ENCODE measurements at regions not wholly inside any gene's neighbourhood (a gene's known extent, or its start where the extent isn't known, plus 50 kb on each side); places are given as distances from the start of the nearest gene placed in this dataset.

DNA sequence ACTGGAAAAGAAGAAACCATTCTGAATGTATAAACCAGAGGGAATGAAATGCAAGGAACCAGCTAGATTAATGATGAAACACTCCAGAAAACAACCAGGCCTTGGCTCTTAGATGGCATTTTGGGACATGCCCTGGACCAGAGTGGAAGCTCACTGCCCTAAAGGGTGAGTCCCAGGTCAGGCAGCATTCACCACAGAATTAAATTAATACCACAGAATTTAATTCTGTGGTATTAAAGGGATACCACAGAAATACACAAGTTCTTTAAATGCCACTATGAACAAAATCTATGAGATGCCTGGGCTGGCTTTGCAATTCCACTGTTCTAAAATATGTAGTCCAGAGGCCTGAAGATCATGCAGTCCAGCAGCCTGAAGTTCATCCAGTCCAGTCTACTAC is 122.3 kb upstream of the KYNU start:
- intact Hi-C loops (cut with micrococcal nuclease), result no loop called here
- Mint-ChIP-seq H3K9me3 (no peaks in the 10 kb centered on the region), H3K36me3 (ENCODE audit: low read depth) (no peaks in the 10 kb centered on the region), H3K4me1 (ENCODE audit: low read depth) (no peaks in the 10 kb centered on the region), H3K27me3 (no peaks in the 10 kb centered on the region), H3K4me3 (no peak overlapping the region), H3K27ac (no peak overlapping the region)
- ChIA-PET CTCF (no interaction called here), POLR2A (no interaction called here)
- no peak for ATAC-seq
- no peak for TF ChIP-seq CTCF (IDR thresholded peaks at IDR 0.05)
- DNase-seq, result no peak

DNA sequence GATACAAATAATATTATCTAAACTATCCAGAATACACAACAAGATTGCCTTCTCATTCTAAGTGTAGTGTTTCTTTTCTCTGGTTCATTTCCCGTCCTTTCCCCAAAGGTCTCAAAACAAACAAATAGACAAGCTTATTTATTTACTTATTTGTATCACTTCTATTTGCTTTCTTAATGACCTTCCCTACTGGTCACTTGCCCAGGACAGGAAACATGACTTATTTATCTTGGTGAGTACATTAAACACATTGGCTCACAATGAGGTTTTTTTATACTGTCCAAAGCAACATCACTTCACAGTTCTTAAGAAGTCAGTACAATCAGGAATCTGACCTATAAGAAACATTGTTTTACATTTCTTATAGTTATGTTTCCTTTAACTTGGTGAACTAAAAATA is 123.3 kb upstream of the KYNU start:
- no peaks in the 10 kb centered on the region for H3K4me1 Mint-ChIP-seq (ENCODE audit: low read depth)
- DNase-seq (no peak), ATAC-seq (no peak)
- no peak for TF ChIP-seq CTCF (IDR thresholded peaks at IDR 0.05)
- ChIA-PET CTCF (no interaction called here), POLR2A (no interaction called here)
- no peak overlapping the region for H3K27ac Mint-ChIP-seq
- no peak overlapping the region for H3K4me3 Mint-ChIP-seq
- intact Hi-C loops (cut with micrococcal nuclease), result no loop called here
- no peaks in the 10 kb centered on the region for H3K27me3 Mint-ChIP-seq
- H3K9me3 Mint-ChIP-seq, result no peaks in the 10 kb centered on the region
- no peaks in the 10 kb centered on the region for H3K36me3 Mint-ChIP-seq (ENCODE audit: low read depth)

GRCh38 chr2:142750858-142751257 is 126.6 kb upstream of the KYNU start:
- CTCF ChIA-PET, result no interaction called here
- intact Hi-C loops (cut with micrococcal nuclease), result no loop called here
- no peak for DNase-seq
- Mint-ChIP-seq H3K9me3 (no peaks in the 10 kb centered on the region), H3K4me1 (ENCODE audit: low read depth) (no peaks in the 10 kb centered on the region), H3K27me3 (no peaks in the 10 kb centered on the region), H3K36me3 (ENCODE audit: low read depth) (no peaks in the 10 kb centered on the region), H3K27ac (no peak overlapping the region), H3K4me3 (no peak overlapping the region)
- POLR2A ChIA-PET, result no interaction called here
- no peak for TF ChIP-seq CTCF (IDR thresholded peaks at IDR 0.05)
- ATAC-seq, result no peak

- Mint-ChIP-seq H3K4me1 (ENCODE audit: low read depth) (no peaks in the 10 kb centered on the region), H3K9me3 (peaks cover 2% of the 10 kb centered on the region), H3K27me3 (no peaks in the 10 kb centered on the region), H3K27ac (no peak overlapping the region), H3K36me3 (ENCODE audit: low read depth) (no peaks in the 10 kb centered on the region), H3K4me3 (no peak overlapping the region)
- TF ChIP-seq CTCF (IDR thresholded peaks at IDR 0.05), result no peak
- CTCF ChIA-PET, result no interaction called here
- POLR2A ChIA-PET, result no interaction called here
- no peak for DNase-seq
- intact Hi-C loops (cut with micrococcal nuclease), result no loop called here
- no peak for ATAC-seq
Observed at GRCh38 chr2:142748559-142749099, 128.8 kb upstream of the KYNU start.

DNA sequence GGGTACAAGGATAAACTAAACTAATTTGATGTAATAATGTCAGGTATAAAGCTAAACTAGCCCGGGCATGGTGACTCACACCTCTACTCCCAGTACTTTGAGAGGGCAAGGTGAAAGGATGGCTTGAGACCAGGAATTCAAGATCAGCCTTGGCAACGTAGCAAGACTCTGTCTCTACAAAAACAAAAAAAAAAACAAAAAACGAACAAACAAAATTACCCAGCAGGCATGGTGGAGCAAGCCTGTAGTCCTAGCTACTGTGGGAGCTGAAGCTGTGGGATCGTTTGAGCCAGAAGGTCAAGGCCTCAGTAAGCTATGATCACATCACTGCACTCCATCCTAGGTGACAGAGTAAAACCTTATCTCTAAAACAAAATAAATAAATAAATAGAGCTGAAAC is 131.8 kb upstream of the KYNU start:
- intact Hi-C loops (cut with micrococcal nuclease), result no loop called here
- no peak overlapping the region for H3K4me3 Mint-ChIP-seq
- peaks cover 2% of the 10 kb centered on the region for H3K9me3 Mint-ChIP-seq
- no peaks in the 10 kb centered on the region for H3K4me1 Mint-ChIP-seq (ENCODE audit: low read depth)
- H3K27me3 Mint-ChIP-seq, result no peaks in the 10 kb centered on the region
- no peak for DNase-seq
- ChIA-PET POLR2A (no interaction called here), CTCF (no interaction called here)
- TF ChIP-seq CTCF (IDR thresholded peaks at IDR 0.05), result no peak
- no peak for ATAC-seq
- H3K27ac Mint-ChIP-seq, result no peak overlapping the region
- H3K36me3 Mint-ChIP-seq (ENCODE audit: low read depth), result no peaks in the 10 kb centered on the region
